ENCODE measurements at regions not wholly inside any gene's neighbourhood (a gene's known extent, or its start where the extent isn't known, plus 50 kb on each side); places are given as distances from the start of the nearest gene placed in this dataset.

DNA sequence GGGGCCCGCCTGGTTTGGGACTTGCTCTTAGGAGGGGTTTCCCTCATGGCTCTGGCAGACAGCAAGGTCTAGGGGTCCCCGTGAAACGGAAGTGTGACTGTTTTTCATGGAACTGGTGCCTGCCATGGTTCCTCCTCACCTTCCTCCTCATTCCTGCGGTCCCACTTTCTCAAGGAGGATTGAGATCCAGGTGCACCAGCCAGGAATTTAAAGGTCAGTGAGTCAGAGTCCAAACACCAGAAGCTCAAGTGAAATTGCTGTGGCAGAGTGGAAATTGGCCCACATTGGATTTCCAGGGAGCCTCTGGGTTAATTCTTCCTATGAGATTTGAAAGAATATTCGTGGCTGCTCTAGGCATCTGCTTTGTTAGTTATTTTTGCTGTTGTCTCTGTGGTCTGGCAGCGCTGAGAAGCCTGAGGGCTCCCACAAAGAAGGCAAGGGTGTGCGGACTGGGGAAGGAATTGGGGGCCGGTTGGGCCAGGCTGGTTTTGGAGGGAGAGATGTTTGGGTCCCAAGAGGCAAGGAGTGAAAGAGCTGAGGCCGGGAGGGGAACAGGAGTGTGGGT is 60.4 kb upstream of the TNFAIP8L3 start:
- TF ChIP-seq RFX5 (IDR thresholded peaks at IDR 0.05; ENCODE audit: low read length): no peak
- no peak for TF ChIP-seq EP300 (IDR thresholded peaks at IDR 0.05; ENCODE audit: borderline replicate concordance in 1 of 2, low read depth in 1 of 2, low read length in 1 of 2)
- TF ChIP-seq, protein P1, sequence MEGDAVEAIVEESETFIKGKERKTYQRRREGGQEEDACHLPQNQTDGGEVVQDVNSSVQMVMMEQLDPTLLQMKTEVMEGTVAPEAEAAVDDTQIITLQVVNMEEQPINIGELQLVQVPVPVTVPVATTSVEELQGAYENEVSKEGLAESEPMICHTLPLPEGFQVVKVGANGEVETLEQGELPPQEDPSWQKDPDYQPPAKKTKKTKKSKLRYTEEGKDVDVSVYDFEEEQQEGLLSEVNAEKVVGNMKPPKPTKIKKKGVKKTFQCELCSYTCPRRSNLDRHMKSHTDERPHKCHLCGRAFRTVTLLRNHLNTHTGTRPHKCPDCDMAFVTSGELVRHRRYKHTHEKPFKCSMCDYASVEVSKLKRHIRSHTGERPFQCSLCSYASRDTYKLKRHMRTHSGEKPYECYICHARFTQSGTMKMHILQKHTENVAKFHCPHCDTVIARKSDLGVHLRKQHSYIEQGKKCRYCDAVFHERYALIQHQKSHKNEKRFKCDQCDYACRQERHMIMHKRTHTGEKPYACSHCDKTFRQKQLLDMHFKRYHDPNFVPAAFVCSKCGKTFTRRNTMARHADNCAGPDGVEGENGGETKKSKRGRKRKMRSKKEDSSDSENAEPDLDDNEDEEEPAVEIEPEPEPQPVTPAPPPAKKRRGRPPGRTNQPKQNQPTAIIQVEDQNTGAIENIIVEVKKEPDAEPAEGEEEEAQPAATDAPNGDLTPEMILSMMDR (IDR thresholded peaks at IDR 0.05): no peak
- no peak for TF ChIP-seq JUND (IDR thresholded peaks at IDR 0.05)
- no peak for TF ChIP-seq MXI1 (IDR thresholded peaks at IDR 0.05; ENCODE audit: low read depth, low read length)
- TF ChIP-seq SMC3 (IDR thresholded peaks at IDR 0.05; ENCODE audit: low read depth, low read length): no peak
- TF ChIP-seq TCF12 (IDR thresholded peaks at IDR 0.05): no peak
- no peak for TF ChIP-seq POLR2AphosphoS5 (IDR thresholded peaks at IDR 0.05; ENCODE audit: low read depth, low read length)
- TF ChIP-seq, protein P2, sequence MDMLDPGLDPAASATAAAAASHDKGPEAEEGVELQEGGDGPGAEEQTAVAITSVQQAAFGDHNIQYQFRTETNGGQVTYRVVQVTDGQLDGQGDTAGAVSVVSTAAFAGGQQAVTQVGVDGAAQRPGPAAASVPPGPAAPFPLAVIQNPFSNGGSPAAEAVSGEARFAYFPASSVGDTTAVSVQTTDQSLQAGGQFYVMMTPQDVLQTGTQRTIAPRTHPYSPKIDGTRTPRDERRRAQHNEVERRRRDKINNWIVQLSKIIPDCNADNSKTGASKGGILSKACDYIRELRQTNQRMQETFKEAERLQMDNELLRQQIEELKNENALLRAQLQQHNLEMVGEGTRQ (IDR thresholded peaks at IDR 0.05; ENCODE audit: borderline replicate concordance, low read depth, low read length): no peak
- no peak for TF ChIP-seq TAF1 (IDR thresholded peaks at IDR 0.05; ENCODE audit: borderline replicate concordance, low read depth, low read length)
- no peak for TF ChIP-seq RAD21 (IDR thresholded peaks at IDR 0.05; ENCODE audit: low read length)
